NOMO-1 (cell line): ENCODE measurements at regions not wholly inside any gene's neighbourhood (a gene's known extent, or its start where the extent isn't known, plus 50 kb on each side); places are given as distances from the start of the nearest gene placed in this dataset.

Experiments
- DNase-seq, 2 experiments: peaks; one replicate each; lab custom pipeline; 2025; ENCODE audit not compliant: unreplicated experiment in 2 of 2; lab: John Stamatoyannopoulos, UW

DNA sequence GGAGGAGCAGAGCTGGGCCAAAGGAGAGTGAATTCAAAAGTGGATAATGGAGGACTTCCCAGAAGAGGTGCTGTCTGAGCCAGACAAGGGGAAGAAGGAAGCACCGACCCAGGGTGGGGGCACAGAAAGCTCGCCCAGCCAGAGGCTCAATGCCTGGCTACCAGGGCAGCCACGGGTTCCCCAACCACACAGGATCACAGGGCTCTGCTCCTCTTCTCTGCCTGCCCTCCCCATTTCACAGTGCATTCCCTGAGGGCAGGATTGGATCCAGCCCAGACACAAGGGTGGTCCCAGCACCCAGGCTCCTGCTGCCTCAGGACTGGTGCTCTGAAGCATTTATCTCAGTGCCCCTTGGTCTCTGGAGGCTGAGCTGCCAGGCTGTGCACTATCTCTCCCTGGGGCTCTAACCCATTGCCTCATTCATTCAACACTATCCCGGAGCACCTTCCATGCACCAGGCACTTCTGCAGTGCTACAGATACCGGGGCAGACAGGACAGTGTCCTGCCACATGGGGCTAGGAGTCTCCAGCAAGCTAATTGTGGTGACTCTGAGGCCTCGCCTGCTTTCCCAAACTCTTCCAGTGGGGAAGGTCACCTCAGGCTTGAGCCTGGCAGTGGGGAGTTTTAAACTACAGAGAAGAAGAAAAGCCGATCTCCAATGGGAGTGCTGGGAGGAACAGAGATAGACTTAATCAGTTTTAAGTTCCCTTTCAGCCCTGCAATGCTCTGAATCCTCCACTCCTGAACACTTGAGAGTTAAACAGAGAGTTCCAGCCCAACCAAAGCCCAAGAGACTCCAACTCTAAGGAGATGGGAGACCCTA is 201.8 kb upstream of the ZMIZ1 start:
- no peak for DNase-seq

DNA sequence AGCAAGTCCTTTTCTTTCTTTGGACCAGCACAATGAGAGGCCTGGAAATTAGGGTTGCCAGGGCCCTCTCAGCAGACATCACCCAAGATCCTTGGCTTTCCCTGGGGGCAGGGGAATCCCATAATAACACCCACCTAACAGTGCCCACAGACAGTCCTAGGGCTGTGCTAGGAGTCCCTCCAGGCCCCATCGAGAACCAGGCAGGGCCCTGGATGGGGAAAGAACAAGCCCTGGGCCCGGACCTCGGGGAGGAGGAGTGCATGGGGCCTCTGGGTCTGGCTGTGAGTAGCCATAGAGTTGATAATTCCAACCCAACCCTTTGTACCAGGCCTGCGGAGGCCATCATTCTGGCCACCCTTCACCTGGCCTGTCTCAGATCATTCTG is 201.2 kb upstream of the ZMIZ1 start:
- DNase-seq = no peak

DNA sequence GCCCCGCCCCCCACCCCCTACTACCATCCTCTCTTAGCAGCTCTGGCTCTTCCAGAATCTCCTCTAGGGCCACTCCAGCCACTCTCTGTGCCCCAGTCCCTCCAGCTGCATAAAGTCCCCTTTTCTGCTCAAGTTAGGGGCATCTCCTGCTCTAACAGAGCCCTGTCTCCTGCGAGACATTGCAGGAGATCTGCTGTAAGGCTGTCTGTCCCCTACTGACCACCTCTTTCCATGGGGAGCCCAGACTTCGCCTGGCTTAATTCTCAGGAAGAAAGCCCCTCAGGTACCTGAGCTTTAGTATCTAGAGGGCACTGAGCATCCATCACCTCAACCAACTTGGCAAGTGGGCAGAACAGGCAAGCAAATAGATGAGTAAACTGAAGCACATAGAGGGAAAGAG is 200.7 kb upstream of the ZMIZ1 start:
- no peak for DNase-seq

DNA sequence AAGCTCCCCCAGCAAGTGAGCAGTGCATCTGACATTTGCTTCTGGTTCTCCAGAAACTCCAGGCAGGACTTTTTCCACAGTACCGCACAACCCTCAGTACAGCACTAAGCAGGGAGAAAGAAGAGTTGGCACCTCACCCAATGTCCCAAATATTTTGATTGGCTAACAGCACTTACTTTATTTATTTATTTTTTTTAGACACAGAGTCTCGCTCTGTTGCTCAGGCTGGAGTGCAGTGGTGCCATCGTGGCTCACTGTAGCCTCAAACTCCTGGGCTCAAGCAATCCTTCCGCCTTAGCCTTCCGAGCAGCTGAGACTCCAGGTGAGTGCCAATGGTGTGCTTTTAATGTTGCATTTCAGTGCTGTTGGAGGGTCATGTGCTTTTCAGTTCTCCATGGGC is 200.3 kb upstream of the ZMIZ1 start:
- DNase-seq = no peak

DNA sequence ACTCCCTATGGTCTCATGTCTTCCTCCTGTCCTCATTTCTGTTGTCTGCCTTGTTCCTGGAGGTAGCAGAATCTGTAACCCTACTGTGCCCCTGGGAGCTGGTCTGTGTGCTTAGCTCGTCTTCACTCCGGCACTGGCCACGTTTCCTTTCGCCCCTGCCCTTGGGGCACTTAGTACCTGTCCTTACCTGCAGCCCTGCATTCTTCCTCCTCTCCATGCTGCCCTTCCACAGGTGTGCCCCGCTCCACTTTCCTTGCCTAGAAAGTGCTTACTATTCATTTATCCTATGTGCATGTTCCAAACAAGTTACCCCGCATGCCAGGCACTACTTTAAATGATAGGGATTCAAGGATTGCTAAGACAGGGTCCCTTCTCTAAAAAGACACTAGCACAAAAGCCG is 199.9 kb upstream of the ZMIZ1 start:
- DNase-seq = no peak

DNA sequence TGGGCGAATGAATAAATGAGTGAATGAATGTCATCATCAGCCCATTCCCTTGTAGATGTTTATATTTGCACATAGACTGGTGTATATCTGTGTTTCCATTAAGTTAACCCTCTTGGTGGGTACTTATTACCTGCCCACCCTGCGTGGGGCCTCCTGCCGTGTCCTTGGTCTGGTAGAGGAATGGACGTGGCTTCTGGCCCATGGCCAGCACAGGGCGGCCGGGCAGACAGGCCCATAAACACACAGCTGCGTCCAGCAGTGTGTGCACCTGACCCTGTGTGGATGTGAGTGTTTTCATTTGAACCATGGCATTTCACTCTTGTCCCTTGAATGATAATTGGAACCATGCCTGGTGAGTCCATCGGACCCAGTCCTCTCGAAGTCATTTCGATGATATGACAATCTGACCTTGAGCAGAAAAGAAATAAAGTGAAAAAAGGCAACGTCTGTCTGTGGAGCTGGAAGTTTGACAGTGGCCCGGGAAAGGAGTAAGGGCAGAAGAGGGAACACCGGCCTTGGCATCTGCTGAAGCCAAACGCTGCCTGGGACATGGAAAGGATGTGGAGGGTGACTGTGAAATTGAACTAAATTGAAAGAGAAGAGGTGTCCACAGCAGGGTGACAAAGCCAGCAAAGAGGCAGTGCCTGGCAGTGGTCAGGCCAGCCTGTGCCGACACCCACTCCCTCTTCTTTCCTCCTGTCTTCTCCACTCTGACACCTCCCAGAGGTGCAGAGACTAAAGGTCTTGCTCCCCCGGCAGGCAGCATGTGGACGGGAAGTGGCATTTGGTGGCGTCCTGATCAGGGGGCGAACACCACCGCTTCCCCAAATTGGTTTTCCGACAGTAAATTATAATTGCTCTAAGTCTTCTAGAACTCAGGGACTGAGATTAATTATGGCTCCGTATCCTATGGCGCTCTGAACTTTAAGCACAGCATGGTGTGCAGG is 199.0 kb upstream of the ZMIZ1 start:
- DNase-seq = peak in 1 of 2 experiments; percentile 31

DNA sequence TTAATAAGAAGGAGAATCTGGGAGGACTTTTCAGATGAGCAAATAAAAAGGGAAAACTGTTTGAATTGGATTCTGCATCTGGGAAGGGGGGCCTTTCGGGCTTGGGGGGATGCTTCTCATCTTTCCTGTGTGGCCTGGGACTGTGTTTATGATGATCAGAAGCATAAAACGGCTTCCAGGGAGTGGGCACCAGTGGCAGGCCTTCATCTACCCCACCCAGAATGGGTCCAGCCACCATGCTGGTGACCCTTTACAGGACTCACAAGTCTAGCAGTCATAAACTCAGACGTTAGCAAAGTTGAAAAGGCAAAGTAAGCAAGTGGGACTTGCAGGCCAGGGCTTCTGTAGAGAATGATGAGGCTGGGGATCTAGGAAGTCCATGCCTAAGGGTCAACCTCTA is 198.3 kb upstream of the ZMIZ1 start:
- DNase-seq = no peak

DNA sequence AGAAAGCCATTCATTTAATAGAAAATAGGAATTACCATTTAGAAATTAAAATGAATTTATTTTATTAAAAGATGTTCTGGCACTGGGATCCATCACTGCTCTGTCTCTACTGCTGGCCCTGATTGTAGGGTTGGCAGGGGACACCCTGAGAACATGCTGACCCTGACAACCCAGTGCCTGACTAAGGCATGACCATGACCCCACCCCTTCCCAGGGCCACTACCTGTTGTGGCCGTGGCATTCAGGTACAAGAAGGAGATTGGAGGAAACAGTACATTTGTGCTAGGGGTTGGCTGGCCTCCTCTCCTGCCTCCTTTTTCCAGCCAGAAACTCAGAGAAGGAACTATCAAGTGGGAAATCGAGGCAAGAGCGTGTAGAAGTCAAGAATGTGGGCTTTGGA is 197.0 kb upstream of the ZMIZ1 start:
- no peak for DNase-seq

DNA sequence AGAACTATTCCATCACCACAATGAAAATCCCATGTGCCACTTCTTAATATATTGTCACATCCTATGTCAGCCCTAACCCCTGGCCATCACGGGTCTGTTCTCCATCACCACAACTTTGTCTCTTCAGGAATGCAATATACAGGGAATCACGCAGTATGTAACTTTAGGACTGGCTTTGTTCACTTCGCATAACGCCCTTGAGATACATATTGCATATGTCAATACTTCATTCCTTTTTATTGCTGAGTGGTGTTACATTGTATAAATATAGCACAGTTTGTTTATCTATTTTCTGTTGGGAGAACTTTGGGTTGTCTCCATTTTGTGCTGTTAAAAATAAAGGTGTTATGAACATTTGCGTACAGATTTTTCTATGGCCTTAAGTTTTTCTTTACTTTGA is 195.4 kb upstream of the ZMIZ1 start:
- DNase-seq = no peak

DNA sequence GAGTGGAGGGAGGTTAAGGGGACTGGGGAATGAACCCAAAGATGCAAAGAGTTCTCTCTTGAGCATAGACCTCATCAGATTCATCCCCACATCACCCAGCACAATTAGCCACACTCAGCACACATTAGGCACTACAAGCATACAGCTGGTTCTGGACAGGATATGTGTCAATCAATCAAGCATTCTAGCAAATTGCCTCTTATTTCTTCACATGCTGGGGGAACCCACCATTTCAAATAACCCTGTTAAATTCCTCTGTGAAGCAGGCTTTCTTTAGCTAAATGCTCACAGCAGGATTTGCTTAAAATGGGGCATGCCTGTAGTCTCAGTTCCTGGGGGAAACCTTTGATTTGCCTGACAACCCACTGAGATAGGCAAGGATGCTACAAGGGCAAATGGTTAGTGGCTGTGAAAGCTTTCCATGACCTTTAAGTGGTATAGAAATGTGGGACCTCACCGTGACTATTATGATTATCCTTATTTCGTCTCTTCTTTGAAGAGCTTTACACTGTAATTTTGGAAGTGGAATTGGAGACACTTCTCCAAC is 193.4 kb upstream of the ZMIZ1 start:
- DNase-seq = no peak

DNA sequence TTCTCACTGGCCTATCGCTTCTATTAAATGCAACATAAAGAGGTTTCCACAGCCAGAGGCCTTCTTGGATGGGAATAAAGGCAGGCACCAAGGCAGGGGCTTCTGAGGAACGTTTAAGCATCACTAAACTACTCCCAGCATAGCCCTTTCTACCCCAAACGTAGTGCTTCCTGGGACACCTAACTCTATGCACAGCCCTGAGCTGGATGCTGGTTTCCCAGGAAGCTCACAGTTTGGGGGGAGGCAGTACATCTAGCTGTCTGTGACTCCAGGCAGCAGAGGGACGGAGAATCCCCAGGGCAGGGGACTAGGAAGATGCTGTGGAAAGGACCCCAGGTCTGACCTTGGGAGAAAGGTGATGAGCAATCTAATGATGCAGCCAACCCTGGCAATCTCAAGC is 192.8 kb upstream of the ZMIZ1 start:
- DNase-seq = no peak

DNA sequence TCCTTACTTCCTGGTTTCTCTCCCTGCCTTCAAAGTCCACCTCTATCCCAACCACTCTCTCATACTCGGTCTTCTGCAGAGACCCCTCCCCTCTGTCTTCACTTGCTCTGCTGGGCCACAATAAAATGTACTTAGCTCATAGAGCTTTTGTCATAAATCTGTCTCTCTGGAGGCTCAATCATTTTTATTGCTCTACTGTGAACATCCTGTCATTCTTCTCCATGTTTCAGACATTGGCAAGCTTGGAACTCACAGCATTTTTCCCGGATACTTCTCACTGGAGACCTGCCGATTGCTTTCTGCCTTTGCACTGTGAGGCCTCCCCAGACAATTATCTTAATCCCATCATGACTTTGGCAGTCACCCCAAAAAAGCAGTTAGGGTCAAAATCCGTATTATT is 192.3 kb upstream of the ZMIZ1 start:
- DNase-seq = no peak

DNA sequence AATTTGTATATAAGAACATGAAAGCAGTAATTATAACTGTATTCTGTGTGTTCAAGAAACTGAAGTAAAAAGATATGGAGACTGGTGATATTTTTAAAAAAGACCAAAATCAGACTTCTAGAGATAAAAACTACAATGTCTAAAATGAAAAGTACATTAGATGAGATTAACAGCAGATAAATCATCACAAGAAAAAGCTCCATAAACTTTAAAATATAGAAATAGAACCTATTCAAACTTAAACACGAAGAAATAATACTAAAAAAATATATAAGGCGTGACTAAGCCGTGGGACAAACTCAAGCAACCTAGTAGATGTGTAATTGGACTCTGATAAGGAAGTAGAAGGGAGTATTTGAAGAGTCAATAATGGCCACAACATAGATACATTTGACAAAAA is 189.1 kb upstream of the ZMIZ1 start:
- DNase-seq = no peak

DNA sequence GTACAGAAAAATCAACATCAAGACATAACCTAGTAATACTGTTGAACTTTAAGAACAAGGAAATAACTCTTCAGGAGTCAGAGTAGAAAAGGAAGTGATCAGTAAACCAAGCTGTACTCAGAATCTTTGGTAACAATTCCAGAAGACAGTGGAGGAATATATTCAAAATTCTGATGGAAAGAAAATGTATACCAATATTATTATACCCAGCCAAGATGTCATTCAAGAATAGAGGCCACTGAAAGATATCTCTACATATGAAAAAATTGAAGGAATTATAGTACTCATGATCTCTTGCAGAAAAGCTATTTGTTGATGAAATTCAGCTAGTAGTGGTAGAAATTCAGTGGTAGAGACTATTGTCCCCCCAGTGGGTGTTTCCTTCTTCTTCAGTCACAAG is 182.6 kb upstream of the ZMIZ1 start:
- DNase-seq = no peak

DNA sequence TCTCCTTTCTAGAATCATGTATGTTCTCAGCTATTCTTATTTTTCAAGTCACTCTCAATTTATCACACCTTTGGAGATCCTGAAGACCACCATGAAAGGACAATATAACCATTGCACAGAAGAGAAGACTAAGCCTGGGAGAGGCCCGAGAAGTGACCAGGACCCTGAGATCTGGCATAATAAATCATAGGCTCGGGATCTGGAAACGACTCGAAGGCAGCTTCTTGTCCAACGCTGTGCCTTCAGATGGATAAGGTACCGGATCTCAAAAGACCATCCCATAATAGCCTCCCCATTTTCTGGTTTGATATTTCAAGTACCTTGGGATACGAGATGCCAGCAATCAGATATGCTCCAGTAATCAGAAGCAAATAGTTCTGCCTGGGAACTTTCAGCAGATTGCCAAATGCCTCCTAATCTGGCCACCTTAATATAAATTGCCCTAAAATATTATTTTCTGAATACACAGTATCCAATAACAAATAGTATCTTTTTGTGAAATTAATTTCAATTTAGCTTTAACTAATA is 179.2 kb upstream of the ZMIZ1 start:
- no peak for DNase-seq

DNA sequence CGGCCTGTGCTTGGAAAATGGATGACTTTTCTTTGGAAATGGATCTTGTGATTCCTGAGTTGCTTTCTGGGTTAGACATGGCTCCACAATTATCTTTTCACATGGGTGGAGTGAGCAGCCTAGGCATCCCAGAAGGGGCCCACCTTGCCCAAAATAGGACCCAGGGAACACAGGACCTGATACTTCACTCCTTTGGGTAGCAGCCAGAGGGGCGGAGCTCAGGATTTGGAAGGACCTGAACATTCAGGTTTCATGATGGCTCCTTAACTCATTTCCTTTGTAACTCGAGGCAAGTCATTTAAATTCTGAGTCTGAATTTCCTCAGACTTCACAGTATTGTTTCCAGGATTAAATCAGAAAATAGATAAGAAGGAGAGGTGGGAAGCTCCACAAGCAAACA is 178.3 kb upstream of the ZMIZ1 start:
- DNase-seq = no peak

DNA sequence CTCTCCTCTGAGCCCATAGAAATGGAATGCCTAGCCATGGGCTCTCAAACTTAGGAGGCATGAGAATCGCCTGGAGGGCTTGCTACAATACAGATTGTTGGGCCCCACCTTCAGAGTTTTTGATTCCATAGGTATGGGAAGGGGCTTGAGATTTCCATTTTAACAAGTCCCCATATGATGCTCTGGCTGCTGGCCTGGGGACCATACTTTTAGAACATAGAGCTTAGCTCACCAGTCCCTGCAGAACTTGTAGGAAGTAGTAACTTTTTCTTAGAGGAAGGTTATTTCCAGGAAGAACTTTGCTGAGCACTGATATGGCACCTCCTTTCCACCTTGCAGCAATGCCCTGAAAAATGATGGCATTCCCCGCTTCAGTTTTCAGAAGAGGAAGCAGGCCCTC is 177.0 kb upstream of the ZMIZ1 start:
- DNase-seq = no peak

DNA sequence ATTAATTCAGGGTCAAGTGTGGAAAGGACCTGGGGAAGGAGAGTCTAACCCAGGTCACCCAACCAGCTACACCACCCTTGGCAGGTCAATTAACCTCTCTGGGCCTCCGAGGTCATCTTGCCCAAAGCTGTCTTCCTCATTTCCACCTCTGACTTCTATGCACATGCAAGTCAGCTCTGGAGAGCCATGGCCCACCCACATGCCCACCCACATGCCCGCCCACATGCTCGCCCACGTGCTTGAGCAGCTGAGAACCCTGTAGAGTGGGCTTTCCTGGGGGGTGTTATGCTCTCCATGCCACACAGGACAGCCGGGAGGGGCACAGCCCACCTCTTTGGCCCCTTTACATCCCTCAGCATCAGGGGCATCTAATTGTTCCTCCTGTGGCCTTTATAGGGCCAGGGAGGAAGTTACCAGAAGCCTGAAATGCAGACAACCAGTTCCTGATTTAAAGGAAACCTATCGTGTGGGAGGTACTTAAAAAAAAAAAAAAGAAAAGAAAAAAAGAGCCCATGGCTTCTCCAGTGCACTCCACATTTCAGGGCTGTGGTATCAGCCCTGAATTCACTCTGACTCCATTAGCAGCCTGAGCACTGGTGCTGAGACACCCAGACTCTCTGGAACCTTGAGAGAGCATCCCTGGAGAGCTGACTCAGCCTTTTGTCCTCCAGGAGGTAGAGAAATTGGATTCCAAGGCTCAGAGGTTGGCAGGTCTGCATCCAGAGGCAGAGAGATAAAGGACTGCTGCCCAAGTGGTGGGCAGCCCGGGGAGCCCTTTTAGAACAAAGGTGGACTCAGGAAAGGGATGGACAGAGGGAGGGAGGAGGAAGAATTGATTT is 176.2 kb upstream of the ZMIZ1 start:
- peak in 1 of 2 experiments; percentile 19 for DNase-seq

DNA sequence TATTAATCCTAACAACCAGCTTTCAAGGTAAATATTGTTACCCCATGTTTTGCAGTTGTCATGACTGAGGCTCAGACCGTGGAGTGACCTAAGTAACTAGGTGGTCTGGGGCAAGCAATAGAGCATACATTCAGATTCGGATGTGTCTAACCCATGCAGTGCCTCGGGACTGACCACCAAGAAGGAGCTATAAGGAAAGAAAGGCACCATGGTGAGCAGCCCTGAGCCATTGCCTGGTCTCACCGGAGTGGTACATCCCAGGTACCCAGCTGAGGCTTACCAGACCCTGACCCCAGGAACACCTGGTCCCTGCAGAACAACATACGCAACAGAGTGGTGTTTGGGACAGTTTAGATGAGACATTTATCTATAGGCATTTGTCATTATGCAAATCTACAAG is 175.5 kb upstream of the ZMIZ1 start:
- no peak for DNase-seq

DNA sequence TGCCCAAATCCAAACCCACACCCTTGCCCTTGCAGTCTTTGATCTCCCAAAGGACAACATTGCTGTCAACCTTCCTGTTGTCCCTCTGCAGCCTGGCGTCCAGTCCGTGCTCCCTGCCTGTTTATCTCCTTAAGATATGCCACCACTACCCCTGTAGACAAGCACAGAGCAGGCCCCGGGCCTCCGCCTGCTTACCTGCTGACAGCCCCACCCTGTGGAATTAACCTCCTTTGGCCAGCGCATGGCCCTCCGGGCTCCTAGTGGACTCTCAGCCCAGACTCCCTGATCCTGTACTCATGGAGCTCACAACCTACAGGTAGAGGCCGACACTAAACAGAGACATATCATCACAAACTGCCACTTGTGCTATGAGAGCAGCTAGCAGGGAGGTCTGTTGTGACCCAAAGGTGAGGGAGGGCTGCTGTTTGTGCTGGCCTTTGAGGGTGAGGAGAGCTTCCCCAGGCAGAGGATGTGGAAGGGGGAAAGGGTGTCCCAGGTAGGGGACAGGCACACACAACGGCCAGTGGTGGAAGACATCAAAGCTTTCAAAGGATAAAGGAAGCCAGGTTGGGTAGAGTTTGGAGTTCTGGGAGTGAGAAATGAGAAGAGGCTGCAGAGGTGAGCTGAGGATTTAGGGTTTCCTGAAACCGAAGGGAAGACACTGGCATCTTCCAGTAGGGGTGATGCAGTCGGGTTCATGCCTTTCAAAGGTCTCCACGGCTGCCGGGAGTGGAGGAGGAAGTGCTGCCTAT is 174.5 kb upstream of the ZMIZ1 start:
- DNase-seq = no peak
